Fibroblast of the aortic adventitia (primary cell): ENCODE measurements at regions not wholly inside any gene's neighbourhood (a gene's known extent, or its start where the extent isn't known, plus 50 kb on each side); places are given as distances from the start of the nearest gene placed in this dataset.
"Not testable (repeated sequence)": the region's sequence is repeated elsewhere in the genome, so short reads cannot be mapped to it uniquely, and the experiment has no call there.

Experiments
- DNase-seq: peaks from one replicate; pipeline ENCODE4 v3.0.0-alpha.2; 2010; ENCODE audit warnings: low read depth
- H3K4me3 ChIP-seq: 2 replicates; pipeline ENCODE4 v1.5.1; 2011; ENCODE audit warnings: low read depth, mild to moderate bottlenecking, control low read depth, low read length, moderate library complexity
- TF ChIP-seq, protein P1 (sequence below): IDR thresholded peaks from 2 replicates; pipeline ENCODE4 v1.5.1; 2011; ENCODE audit warnings: mild to moderate bottlenecking, low read length, control low read depth, inconsistent platforms; ENCODE audit not compliant: insufficient read depth

DNA sequence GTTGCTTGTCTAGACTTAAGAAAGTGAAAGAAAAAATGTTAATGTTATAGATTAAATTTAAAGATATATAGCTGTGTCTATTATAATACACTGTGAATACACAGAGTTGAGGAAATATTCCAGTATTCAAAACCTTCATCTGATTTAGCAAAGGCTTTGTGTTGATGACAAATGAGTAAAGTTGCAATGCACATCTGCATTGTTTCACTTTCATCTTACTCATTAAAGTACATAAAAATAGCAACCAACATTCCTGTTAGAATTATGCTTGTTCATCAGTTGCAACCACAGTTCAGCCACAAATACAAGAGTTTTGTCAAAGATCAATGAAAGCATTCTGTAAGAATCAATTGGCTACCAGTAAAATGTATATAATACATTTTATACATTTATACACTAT lies 346.4 kb upstream of the SLC7A11 start:
- TF ChIP-seq, protein P1, sequence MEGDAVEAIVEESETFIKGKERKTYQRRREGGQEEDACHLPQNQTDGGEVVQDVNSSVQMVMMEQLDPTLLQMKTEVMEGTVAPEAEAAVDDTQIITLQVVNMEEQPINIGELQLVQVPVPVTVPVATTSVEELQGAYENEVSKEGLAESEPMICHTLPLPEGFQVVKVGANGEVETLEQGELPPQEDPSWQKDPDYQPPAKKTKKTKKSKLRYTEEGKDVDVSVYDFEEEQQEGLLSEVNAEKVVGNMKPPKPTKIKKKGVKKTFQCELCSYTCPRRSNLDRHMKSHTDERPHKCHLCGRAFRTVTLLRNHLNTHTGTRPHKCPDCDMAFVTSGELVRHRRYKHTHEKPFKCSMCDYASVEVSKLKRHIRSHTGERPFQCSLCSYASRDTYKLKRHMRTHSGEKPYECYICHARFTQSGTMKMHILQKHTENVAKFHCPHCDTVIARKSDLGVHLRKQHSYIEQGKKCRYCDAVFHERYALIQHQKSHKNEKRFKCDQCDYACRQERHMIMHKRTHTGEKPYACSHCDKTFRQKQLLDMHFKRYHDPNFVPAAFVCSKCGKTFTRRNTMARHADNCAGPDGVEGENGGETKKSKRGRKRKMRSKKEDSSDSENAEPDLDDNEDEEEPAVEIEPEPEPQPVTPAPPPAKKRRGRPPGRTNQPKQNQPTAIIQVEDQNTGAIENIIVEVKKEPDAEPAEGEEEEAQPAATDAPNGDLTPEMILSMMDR: no peak
- DNase-seq: no peak
- H3K4me3 ChIP-seq: no peak overlapping the region

DNA sequence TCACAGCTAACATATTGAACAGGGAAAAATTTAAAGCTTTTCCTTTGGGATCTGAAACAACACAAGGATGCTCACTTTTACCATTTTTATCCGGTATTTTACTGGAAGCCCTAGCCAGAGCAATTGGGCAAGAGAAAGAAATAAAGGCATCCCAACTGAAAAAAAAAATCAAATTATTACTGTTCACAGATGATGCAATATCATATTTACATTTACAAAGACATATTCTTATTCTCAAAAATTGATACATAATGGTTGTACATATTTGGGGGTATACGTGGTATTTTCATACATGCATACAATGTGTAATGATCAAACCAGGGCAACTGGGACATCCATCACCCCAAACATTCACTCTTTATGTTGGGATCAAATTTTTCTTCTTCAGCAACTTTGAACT lies 337.0 kb upstream of the SLC7A11 start:
- no peak overlapping the region for H3K4me3 ChIP-seq

DNA sequence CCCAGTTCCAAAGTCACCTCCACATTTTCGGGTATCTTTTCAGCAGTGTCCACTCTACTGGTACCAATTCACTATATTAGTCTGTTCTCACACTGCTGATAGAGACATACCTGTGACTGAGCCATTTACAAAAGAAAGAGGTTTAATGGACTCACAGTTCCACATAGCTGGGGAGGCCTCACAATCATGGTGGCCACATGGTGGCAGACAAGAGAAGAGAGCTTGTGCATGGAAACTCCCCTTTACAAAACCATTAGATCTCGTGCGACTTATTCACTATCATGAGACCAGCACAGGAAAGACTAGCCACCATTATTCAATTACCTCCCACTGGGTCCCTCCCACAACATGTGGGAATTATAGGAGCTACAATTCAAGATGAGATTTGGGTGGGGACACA lies 335.7 kb upstream of the SLC7A11 start:
- DNase-seq, H3K4me3 ChIP-seq: not testable (repeated sequence)

More for the DNA sequence above, 337.0 kb upstream of the SLC7A11 start:
- DNase-seq: no peak
- TF ChIP-seq, protein P1: no peak

DNA sequence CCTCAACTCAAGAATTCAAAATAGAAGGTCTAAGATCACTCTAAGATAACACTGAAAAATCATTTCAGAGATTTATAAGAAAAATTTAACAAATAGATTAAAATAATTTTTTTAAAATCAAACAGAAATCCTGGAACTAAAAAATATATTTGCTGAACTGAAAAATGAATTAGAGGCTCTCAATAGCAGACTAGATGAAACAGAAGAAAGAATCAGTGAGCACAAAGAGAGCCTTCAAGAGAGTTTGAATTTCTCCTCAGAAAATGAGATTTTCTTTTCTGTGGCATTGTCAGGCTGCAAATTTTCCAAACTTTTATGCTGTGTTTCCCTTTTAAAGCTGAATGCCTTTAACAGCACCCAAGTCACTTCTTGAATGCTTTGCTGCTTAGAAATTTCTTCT lies 335.0 kb upstream of the SLC7A11 start:
- TF ChIP-seq, protein P1: no peak
- H3K4me3 ChIP-seq: no peak overlapping the region
- DNase-seq: no peak

DNA sequence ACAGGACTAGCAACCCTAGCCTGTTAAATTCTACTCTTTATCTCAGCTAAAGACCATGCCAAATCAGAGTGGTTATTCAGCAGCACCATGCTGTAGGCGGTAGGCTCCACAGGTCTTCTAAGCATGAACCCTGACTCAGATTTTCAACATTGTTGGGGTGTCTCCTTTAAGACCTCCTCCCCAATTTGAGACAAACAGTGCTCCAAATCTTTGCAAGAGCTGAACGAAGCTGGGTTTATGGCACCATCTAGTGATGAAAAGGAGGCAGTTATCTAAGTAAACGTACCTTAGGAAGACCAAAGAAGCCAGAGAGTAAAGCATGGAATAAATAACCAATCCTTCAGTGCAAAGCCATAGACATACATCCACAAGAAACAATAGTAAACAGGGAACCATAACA lies 334.5 kb upstream of the SLC7A11 start:
- TF ChIP-seq, protein P1: peak; percentile 42
- no peak overlapping the region for H3K4me3 ChIP-seq
- peak; percentile 58 for DNase-seq

DNA sequence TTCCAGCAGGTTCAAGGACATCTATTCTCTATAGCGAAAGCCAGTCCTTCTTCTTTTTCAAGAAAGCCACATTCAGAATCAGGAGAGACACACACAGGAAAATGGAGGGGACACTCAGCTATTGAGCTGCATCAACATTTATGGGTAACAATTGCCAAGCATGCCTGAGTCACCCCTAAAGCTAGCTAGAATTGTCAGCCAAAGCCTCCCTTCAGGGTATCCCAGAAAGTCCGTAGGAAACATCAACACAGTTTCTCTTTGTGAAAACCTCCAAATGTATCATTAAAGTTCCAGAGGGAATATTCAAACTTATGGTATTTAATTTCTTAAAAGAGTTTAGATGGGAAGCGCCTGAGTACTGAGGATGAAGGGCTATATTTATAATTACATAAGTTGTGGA lies 331.1 kb upstream of the SLC7A11 start:
- TF ChIP-seq, protein P1: no peak
- no peak overlapping the region for H3K4me3 ChIP-seq
- peak; percentile 37 for DNase-seq

DNA sequence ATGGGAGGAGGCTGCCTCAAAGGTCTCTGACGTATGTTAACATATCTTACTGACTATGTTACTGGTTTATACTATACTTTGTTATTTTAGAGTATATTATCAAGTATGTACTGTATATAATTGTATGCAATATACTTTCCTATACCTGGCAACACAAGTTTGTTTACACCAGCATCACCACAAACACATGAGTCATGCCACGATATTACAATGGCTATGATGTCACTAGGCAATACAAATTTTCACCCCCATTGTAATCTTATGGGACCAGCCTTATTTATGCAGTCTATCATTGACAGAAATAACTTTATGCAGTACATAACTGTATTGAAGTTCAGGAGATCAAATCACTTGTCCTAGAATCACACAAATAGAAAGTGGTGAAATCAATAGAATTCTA lies 329.9 kb upstream of the SLC7A11 start:
- H3K4me3 ChIP-seq: no peak overlapping the region
- TF ChIP-seq, protein P1: no peak
- no peak for DNase-seq

DNA sequence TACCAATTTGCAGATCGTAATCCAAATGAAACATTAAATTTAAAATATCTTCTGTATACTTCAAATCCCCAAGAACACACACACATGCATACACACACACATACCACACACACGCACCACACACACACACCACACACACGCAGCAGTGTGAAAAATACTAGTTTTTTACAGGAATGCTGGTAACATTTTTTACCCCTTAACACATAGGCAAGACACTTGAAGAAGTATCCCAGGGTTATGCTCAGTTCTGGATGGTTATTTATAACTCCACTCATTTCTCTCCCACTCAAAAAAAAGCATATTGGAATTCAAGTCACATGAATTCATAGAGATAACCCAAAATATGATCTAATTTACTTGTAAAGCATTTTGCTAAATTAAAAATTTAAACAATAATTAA lies 325.5 kb upstream of the SLC7A11 start:
- H3K4me3 ChIP-seq: no peak overlapping the region
- peak; percentile 47 for DNase-seq
- TF ChIP-seq, protein P1: no peak
